Type B pancreatic cell (in vitro differentiated cells): ENCODE measurements at regions not wholly inside any gene's neighbourhood (a gene's known extent, or its start where the extent isn't known, plus 50 kb on each side); places are given as distances from the start of the nearest gene placed in this dataset.

Experiments used
- DNase-seq: peaks from one replicate; pipeline ENCODE4 v3.0.0; 2021; ENCODE audit warnings: mixed read lengths; ENCODE audit not compliant: unreplicated experiment; ENCODE audit errors: extremely low spot score
- H3K27ac Mint-ChIP-seq: 2 replicates; pipeline ENCODE4 v1.8.0; 2021; ENCODE audit warnings: mild to moderate bottlenecking, mixed read lengths
- H3K27me3 Mint-ChIP-seq: 2 replicates; pipeline ENCODE4 v1.8.0; 2021; ENCODE audit warnings: mixed read lengths
- H3K36me3 Mint-ChIP-seq: 2 replicates; pipeline ENCODE4 v1.8.0; 2021; ENCODE audit warnings: mixed read lengths
- H3K4me1 Mint-ChIP-seq: one replicate; pipeline ENCODE4 v1.8.0; 2021; ENCODE audit warnings: mixed read lengths; ENCODE audit not compliant: unreplicated experiment
- H3K4me3 Mint-ChIP-seq: 2 replicates; pipeline ENCODE4 v1.8.0; 2021; ENCODE audit warnings: mild to moderate bottlenecking, mixed read lengths
- H3K9me3 Mint-ChIP-seq: 2 replicates; pipeline ENCODE4 v1.8.0; 2021; ENCODE audit warnings: mixed read lengths
- CTCF ChIP-seq: fragments of 200-600 bp; sonication (generic); conservative IDR thresholded peaks from 2 replicates; pipeline ENCODE4 v1.5.0; 2021; ENCODE audit warnings: antibody characterized with exemption, mild to moderate bottlenecking

GRCh38 chr2:57563015-57563414 is 483.6 kb upstream of the VRK2 start:
- Mint-ChIP-seq H3K4me1 (no peaks in the 10 kb centered on the region), H3K9me3 (peaks cover 4% of the 10 kb centered on the region), H3K4me3 (no peak overlapping the region), H3K27ac (no peak overlapping the region), H3K27me3 (peaks cover 19% of the 10 kb centered on the region), H3K36me3 (no peaks in the 10 kb centered on the region)
- TF ChIP-seq CTCF = no peak
- DNase-seq = no peak

GRCh38 chr2:57567245-57567644 is 479.4 kb upstream of the VRK2 start:
- DNase-seq = no peak
- H3K36me3 Mint-ChIP-seq = no peaks in the 10 kb centered on the region
- H3K4me3 Mint-ChIP-seq = no peak overlapping the region
- TF ChIP-seq CTCF = no peak
- peaks cover 28% of the 10 kb centered on the region for H3K27me3 Mint-ChIP-seq
- peaks cover 1% of the 10 kb centered on the region for H3K9me3 Mint-ChIP-seq
- H3K4me1 Mint-ChIP-seq = peaks cover 9% of the 10 kb centered on the region
- H3K27ac Mint-ChIP-seq = no peak overlapping the region

GRCh38 chr2:57569396-57569795 is 477.2 kb upstream of the VRK2 start:
- Mint-ChIP-seq H3K4me3 (no peak overlapping the region), H3K27ac (no peak overlapping the region), H3K27me3 (peaks cover 24% of the 10 kb centered on the region), H3K9me3 (no peaks in the 10 kb centered on the region), H3K36me3 (no peaks in the 10 kb centered on the region), H3K4me1 (peaks cover 9% of the 10 kb centered on the region)
- no peak for TF ChIP-seq CTCF
- no peak for DNase-seq

- Mint-ChIP-seq H3K4me1 (peaks cover 9% of the 10 kb centered on the region), H3K27ac (no peak overlapping the region)
- DNase-seq = no peak
These were observed 475.6 kb upstream of the VRK2 start for GRCh38 chr2:57570961-57571360.

GRCh38 chr2:57575700-57576268 is 470.8 kb upstream of the VRK2 start:
- H3K4me3 Mint-ChIP-seq = no peak overlapping the region
- no peak overlapping the region for H3K27ac Mint-ChIP-seq
- peaks cover 7% of the 10 kb centered on the region for H3K27me3 Mint-ChIP-seq
- no peak for TF ChIP-seq CTCF
- H3K4me1 Mint-ChIP-seq = no peaks in the 10 kb centered on the region
- DNase-seq = no peak
- H3K9me3 Mint-ChIP-seq = no peaks in the 10 kb centered on the region
- no peaks in the 10 kb centered on the region for H3K36me3 Mint-ChIP-seq

More at GRCh38 chr2:57570961-57571360, 475.6 kb upstream of the VRK2 start:
- TF ChIP-seq CTCF = no peak
- H3K4me3 Mint-ChIP-seq = no peak overlapping the region
- peaks cover 10% of the 10 kb centered on the region for H3K27me3 Mint-ChIP-seq
- no peaks in the 10 kb centered on the region for H3K9me3 Mint-ChIP-seq
- no peaks in the 10 kb centered on the region for H3K36me3 Mint-ChIP-seq

- TF ChIP-seq CTCF = no peak
- peaks cover 5% of the 10 kb centered on the region for H3K27me3 Mint-ChIP-seq
- H3K4me1 Mint-ChIP-seq = no peaks in the 10 kb centered on the region
- H3K9me3 Mint-ChIP-seq = no peaks in the 10 kb centered on the region
- no peaks in the 10 kb centered on the region for H3K36me3 Mint-ChIP-seq
- DNase-seq = no peak
- H3K27ac Mint-ChIP-seq = no peak overlapping the region
- H3K4me3 Mint-ChIP-seq = no peak overlapping the region
These were observed 469.6 kb upstream of the VRK2 start for GRCh38 chr2:57576983-57577382.
